ENCODE measurements at regions not wholly inside any gene's neighbourhood (a gene's known extent, or its start where the extent isn't known, plus 50 kb on each side); places are given as distances from the start of the nearest gene placed in this dataset.

DNA sequence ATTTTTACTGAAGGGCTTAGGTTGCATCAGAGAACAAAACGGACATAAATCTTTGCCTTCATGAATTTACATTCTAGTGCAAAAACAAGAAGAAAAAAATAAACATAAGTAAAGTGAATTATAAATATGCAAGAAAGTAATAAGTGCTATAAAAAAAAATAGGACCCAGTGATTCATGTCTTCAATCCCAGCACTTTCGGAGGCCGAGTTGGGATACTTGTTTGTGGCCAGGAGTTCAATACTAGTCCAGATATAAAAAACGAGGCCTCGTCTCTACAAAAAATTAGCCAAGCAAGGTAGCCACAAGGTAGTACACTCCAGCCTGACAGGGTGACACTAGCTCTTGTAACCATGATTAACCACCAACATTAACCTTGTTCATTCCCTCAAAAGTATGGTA is 193.5 kb downstream of the SIM1 start:
- TF ChIP-seq, protein P1, sequence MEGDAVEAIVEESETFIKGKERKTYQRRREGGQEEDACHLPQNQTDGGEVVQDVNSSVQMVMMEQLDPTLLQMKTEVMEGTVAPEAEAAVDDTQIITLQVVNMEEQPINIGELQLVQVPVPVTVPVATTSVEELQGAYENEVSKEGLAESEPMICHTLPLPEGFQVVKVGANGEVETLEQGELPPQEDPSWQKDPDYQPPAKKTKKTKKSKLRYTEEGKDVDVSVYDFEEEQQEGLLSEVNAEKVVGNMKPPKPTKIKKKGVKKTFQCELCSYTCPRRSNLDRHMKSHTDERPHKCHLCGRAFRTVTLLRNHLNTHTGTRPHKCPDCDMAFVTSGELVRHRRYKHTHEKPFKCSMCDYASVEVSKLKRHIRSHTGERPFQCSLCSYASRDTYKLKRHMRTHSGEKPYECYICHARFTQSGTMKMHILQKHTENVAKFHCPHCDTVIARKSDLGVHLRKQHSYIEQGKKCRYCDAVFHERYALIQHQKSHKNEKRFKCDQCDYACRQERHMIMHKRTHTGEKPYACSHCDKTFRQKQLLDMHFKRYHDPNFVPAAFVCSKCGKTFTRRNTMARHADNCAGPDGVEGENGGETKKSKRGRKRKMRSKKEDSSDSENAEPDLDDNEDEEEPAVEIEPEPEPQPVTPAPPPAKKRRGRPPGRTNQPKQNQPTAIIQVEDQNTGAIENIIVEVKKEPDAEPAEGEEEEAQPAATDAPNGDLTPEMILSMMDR (IDR thresholded peaks at IDR 0.05), result no peak
- no peak for TF ChIP-seq POLR2A (IDR thresholded peaks at IDR 0.05)

Data from tibial nerve (tissue), 3 donors.